Keratinocyte (primary cell): ENCODE measurements at regions not wholly inside any gene's neighbourhood (a gene's known extent, or its start where the extent isn't known, plus 50 kb on each side); places are given as distances from the start of the nearest gene placed in this dataset.
"Not testable (repeated sequence)": the region's sequence is repeated elsewhere in the genome, so short reads cannot be mapped to it uniquely, and the experiment has no call there.

ENCODE experiments used
- DNase-seq: peaks from one replicate; pipeline ENCODE4 v3.0.0-alpha.2; 2011; ENCODE audit warnings: low read depth, missing footprints, low spot score
- FAIRE-seq: peaks from 2 replicates; lab custom pipeline; 2011; peaks lifted over from hg19 to GRCh38; lab: Jason Lieb, UNC
- H2AFZ ChIP-seq: 2 replicates; pipeline ENCODE4 v1.6.0; 2012; ENCODE audit warnings: low read length, control low read depth, inconsistent platforms; ENCODE audit not compliant: control insufficient read depth
- H3K27ac ChIP-seq: 2 replicates; pipeline ENCODE4 v1.5.1; 2011; ENCODE audit warnings: low read length; ENCODE audit not compliant: control insufficient read depth, insufficient read depth
- H3K27me3 ChIP-seq: 3 replicates; pipeline ENCODE4 v1.6.0; 2011; ENCODE audit warnings: low read length; ENCODE audit not compliant: control insufficient read depth, insufficient read depth; ENCODE audit errors: extremely low read depth
- H3K36me3 ChIP-seq, 2 experiments: 2 replicates in 1 of 2; 3 replicates in 1 of 2; pipeline ENCODE4 v1.5.1; 2011; ENCODE audit warnings: low read length in 2 of 2, mild to moderate bottlenecking in 1 of 2; ENCODE audit not compliant: control insufficient read depth in 2 of 2, insufficient read depth in 2 of 2; ENCODE audit errors: extremely low read depth in 1 of 2
- H3K4me1 ChIP-seq: 3 replicates; pipeline ENCODE4 v1.5.1; 2011; ENCODE audit warnings: low read length; ENCODE audit not compliant: control insufficient read depth, insufficient read depth; ENCODE audit errors: extremely low read depth
- H3K4me2 ChIP-seq: 3 replicates; pipeline ENCODE4 v1.6.0; 2011; ENCODE audit warnings: low read depth, low read length; ENCODE audit not compliant: control insufficient read depth, insufficient read depth; ENCODE audit errors: extremely low read depth
- H3K4me3 ChIP-seq, 3 experiments: fragments of 200-600 bp in 1 of 3; sonication (generic) in 1 of 3; 2 replicates in 2 of 3; 3 replicates in 1 of 3; pipeline ENCODE4 v1.5.1; 2011 to 2016; ENCODE audit warnings: low read length in 3 of 3, mild to moderate bottlenecking in 3 of 3, control low read depth in 2 of 3, inconsistent platforms in 1 of 3, low read depth in 1 of 3, mixed read lengths in 1 of 3, mixed run types in 1 of 3, moderate library complexity in 1 of 3; ENCODE audit not compliant: control insufficient read depth in 2 of 3, insufficient read depth in 2 of 3; ENCODE audit errors: extremely low read depth in 1 of 3
- H3K79me2 ChIP-seq: 2 replicates; pipeline ENCODE4 v1.6.0; 2012; ENCODE audit warnings: low read length; ENCODE audit not compliant: control insufficient read depth, insufficient read depth
- H3K9ac ChIP-seq: 3 replicates; pipeline ENCODE4 v1.6.0; 2011; ENCODE audit warnings: low read length; ENCODE audit not compliant: control insufficient read depth, insufficient read depth; ENCODE audit errors: extremely low read depth
- H3K9me1 ChIP-seq: 3 replicates; pipeline ENCODE4 v1.6.0; 2011; ENCODE audit warnings: low read length; ENCODE audit not compliant: control insufficient read depth, insufficient read depth; ENCODE audit errors: extremely low read depth
- H3K9me3 ChIP-seq: 2 replicates; pipeline ENCODE4 v1.5.1; 2012; ENCODE audit warnings: low read depth, low read length; ENCODE audit not compliant: control insufficient read depth
- H4K20me1 ChIP-seq: 3 replicates; pipeline ENCODE4 v1.6.0; 2011; ENCODE audit warnings: low read length; ENCODE audit not compliant: control insufficient read depth, insufficient read depth; ENCODE audit errors: extremely low read depth
- CTCF ChIP-seq, 3 experiments: IDR thresholded peaks in 1 of 3; conservative IDR thresholded peaks in 1 of 3; optimal IDR thresholded peaks in 1 of 3; 2 replicates in 2 of 3; 3 replicates in 1 of 3; pipeline versions ENCODE3 to v1.5.1; 2011; ENCODE audit warnings: low read length in 3 of 3, mild to moderate bottlenecking in 3 of 3, moderate library complexity in 2 of 3, control low read depth in 1 of 3, inconsistent platforms in 1 of 3; ENCODE audit not compliant: insufficient read depth in 2 of 3; ENCODE audit errors: extremely low read depth in 1 of 3
- EZH2 ChIP-seq: IDR thresholded peaks from one replicate; pipeline ENCODE4 v1.6.1; 2012; ENCODE audit warnings: inconsistent platforms, mild to moderate bottlenecking, low read length, moderate library complexity
- dilution Hi-C: fragments of 300-500 bp; cut with MboI; formaldehyde crosslinking; loops from one replicate; pipeline ENCODE4 v1.7.0; 2020; ENCODE audit warnings: low sequenced_read_pairs; ENCODE audit not compliant: extremely low pct_ligation_motif_present

- Histone ChIP-seq H4K20me1 (no peaks in the 10 kb centered on the region), H3K9ac (no peak overlapping the region), H3K27ac (no peak overlapping the region), H3K4me3 (no peak overlapping the region), H2AFZ (no peak overlapping the region), H3K27me3 (no peaks in the 10 kb centered on the region), H3K36me3 (no peaks in the 10 kb centered on the region), H3K4me2 (no peak overlapping the region), H3K9me1 (no peaks in the 10 kb centered on the region), H3K79me2 (no peaks in the 10 kb centered on the region), H3K4me1 (no peaks in the 10 kb centered on the region), H3K9me3 (no peaks in the 10 kb centered on the region)
- no peak for DNase-seq
- dilution Hi-C loops = no loop called here
- FAIRE-seq = no peak
- TF ChIP-seq EZH2 = no peak
- no peak for TF ChIP-seq CTCF (optimal IDR thresholded peaks at IDR 0.05 in 1 of 3, IDR thresholded peaks at IDR 0.05 in 1 of 3, conservative IDR thresholded peaks at IDR 0.05 in 1 of 3; ENCODE audit: extremely low read depth in 1 of 3, insufficient read depth in 2 of 3, low read length in 3 of 3)
These were observed 121.0 kb downstream of the PCDH10 start for GRCh38 chr4:133270021-133270570.

- Histone ChIP-seq H3K4me3 (no peak overlapping the region), H3K9me1 (no peaks in the 10 kb centered on the region), H3K4me1 (no peaks in the 10 kb centered on the region), H4K20me1 (no peaks in the 10 kb centered on the region), H3K9me3 (no peaks in the 10 kb centered on the region), H3K27ac (no peak overlapping the region), H3K27me3 (no peaks in the 10 kb centered on the region), H3K36me3 (no peaks in the 10 kb centered on the region), H3K4me2 (no peak overlapping the region), H3K9ac (no peak overlapping the region), H3K79me2 (no peaks in the 10 kb centered on the region), H2AFZ (no peak overlapping the region)
- dilution Hi-C loops = no loop called here
- FAIRE-seq (no peak), DNase-seq (no peak)
- no peak for TF ChIP-seq CTCF (optimal IDR thresholded peaks at IDR 0.05 in 1 of 3, IDR thresholded peaks at IDR 0.05 in 1 of 3, conservative IDR thresholded peaks at IDR 0.05 in 1 of 3; ENCODE audit: extremely low read depth in 1 of 3, insufficient read depth in 2 of 3, low read length in 3 of 3)
- no peak for TF ChIP-seq EZH2
These were observed 119.1 kb downstream of the PCDH10 start for GRCh38 chr4:133268205-133268604.

GRCh38 chr4:133267506-133267905 lies 118.4 kb downstream of the PCDH10 start:
- H3K36me3 ChIP-seq, H3K4me2 ChIP-seq, H4K20me1 ChIP-seq, H3K9me3 ChIP-seq, DNase-seq, H3K4me3 ChIP-seq, dilution Hi-C loops, H3K9me1 ChIP-seq, H3K27ac ChIP-seq, H3K79me2 ChIP-seq, H3K9ac ChIP-seq, H3K27me3 ChIP-seq, H3K4me1 ChIP-seq, H2AFZ ChIP-seq, FAIRE-seq: not testable (repeated sequence)

GRCh38 chr4:133266966-133267365 lies 117.9 kb downstream of the PCDH10 start:
- H3K9ac ChIP-seq, DNase-seq, H3K4me3 ChIP-seq, dilution Hi-C loops, H3K79me2 ChIP-seq, H3K9me1 ChIP-seq, H3K27ac ChIP-seq, H2AFZ ChIP-seq, H3K27me3 ChIP-seq, H3K4me2 ChIP-seq, H3K9me3 ChIP-seq, H4K20me1 ChIP-seq, H3K4me1 ChIP-seq, H3K36me3 ChIP-seq, FAIRE-seq: not testable (repeated sequence)
